D721Med (cell line): ENCODE measurements at regions not wholly inside any gene's neighbourhood (a gene's known extent, or its start where the extent isn't known, plus 50 kb on each side); places are given as distances from the start of the nearest gene placed in this dataset.

Experiments
- DNase-seq: peaks from one replicate; pipeline ENCODE4 v3.0.0; 2011; ENCODE audit warnings: low spot score; ENCODE audit not compliant: insufficient read length
- FAIRE-seq: peaks from 2 replicates; lab custom pipeline; 2011; peaks lifted over from hg19 to GRCh38; lab: Jason Lieb, UNC
- TF ChIP-seq, protein P1 (sequence below): IDR thresholded peaks from 2 replicates; pipeline ENCODE4 v1.5.1; 2012; ENCODE audit warnings: mild to moderate bottlenecking, control low read depth; ENCODE audit not compliant: insufficient read depth; ENCODE audit errors: missing control alignments

DNA sequence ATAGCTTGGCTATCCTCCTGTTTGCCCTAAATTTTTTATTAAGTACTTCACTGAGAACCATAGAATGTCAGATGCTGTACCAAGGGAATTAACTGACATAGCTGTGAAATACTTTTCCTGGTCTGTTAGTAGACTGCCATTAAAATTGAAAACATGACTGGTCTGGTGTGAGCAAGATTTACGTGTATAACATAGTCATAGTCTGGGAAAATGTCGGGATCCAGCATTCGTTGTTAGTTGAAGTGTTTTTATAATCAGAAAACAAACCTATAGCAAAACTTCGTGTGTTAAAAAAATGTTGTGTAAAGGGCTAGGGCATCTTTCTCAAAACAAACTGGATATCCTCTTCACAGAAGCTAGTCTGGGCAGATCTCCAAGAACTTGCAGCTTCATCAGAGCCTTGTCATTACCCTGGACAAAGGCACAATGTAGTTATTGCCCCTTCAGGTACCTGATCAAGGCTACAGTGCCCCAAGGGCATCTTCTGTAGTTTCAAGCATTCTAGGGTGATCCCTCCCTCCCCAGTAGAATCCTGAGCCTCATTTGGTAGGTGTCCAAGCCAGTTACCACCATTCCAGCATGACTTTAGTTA lies 454.2 kb upstream of the SGCD start:
- DNase-seq = no peak
- FAIRE-seq = no peak
- TF ChIP-seq, protein P1, sequence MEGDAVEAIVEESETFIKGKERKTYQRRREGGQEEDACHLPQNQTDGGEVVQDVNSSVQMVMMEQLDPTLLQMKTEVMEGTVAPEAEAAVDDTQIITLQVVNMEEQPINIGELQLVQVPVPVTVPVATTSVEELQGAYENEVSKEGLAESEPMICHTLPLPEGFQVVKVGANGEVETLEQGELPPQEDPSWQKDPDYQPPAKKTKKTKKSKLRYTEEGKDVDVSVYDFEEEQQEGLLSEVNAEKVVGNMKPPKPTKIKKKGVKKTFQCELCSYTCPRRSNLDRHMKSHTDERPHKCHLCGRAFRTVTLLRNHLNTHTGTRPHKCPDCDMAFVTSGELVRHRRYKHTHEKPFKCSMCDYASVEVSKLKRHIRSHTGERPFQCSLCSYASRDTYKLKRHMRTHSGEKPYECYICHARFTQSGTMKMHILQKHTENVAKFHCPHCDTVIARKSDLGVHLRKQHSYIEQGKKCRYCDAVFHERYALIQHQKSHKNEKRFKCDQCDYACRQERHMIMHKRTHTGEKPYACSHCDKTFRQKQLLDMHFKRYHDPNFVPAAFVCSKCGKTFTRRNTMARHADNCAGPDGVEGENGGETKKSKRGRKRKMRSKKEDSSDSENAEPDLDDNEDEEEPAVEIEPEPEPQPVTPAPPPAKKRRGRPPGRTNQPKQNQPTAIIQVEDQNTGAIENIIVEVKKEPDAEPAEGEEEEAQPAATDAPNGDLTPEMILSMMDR = no peak

DNA sequence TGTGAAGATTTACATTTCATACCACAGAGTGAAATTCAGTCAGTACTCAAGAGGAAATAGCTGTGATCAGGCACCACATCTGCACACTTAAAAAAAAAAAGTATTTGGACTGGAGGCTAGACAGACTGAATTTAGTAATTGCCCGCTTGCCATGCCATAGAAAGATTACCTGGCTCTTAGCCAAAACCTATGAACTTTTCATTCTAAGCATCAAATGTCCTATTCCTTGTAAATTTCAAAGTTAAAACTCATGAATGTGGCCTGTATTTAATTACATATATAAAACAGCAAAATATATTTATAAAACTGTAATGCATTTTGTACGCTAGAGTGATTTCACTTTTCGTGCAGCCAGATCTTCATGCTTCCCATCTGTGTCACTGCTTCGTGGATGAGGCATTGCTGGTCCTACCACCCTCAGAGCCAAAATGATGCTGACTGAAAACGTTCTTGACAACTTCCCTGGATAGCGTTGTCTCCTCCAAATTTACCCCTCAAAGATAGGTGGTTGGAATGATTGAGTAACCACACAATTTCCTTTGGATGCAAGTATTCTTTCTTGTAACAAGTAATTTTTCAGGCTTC lies 447.9 kb upstream of the SGCD start:
- FAIRE-seq (no peak), DNase-seq (no peak)
- TF ChIP-seq, protein P1 = no peak

DNA sequence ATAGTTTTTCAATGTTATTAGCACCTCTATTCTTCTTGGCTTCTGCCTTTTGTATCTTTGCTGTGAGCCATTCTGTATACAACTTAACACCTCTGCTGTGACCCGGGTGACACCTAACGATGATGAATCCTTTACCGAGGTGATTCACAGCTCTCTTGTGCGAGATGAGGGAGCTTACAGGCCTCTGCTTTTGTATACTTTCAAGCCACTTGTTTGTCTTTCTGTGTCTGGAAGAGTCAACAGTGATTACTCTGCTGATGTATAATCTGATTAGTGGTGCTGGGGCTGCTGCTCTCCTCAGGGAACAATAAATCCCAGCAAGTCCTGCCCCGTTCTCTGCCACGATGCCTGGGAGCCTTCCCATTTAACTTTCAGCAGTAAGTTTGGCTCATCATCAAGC lies 442.9 kb upstream of the SGCD start:
- FAIRE-seq = peak; percentile 95
- TF ChIP-seq, protein P1 = no peak
- peak; percentile 33 for DNase-seq

DNA sequence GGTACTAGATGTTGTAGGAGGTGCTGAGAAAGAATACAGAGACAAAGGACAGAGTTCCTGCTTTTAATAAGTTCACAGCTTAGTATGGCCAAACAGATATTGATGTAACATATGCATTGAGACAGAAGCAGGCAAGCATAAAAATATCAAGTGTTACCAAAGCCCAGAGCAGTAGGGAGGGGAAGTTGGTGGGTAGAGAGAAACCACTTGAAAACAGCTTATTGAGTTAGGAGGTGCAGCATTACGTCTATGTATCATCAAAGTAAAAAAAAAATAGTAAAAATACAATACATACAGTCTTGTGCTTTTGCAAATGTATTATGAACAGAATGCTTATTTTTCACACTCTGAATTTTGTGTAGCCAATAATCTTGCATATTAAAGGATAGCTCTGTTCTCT lies 441.8 kb upstream of the SGCD start:
- no peak for FAIRE-seq
- TF ChIP-seq, protein P1 = no peak
- DNase-seq = no peak

DNA sequence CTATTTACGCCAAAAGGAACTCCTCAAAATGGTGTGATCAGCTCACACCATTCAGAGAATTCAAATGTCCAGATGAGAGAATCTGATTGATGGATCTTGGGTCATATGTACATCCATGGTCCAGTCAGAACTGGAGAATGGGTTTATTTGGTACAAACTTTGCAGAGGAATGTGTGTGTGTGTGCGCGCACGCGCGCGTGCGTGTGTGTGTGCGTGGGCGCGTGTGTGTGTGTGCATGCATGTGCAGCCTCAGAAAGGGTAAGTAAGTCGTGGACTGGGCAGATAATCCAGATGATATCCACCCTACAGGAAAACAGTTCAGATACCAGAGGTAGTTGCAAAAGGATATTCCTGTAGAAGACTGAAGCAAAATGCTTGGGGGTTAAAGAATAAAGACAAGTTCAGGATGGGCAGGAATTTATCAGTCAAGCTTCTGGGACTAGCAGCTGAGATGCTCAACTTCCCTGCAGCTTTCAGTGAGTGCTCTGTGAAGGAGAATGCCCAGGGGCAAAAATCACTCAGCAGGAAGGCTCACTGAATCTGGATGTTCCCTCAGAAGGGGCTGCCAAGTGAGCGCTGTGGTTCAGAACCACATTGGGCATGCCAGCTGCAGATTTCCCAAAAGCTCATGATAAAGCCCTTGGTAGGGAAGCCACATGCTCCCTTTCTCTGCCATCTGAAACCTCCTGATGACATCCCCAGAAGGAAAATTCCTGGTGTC lies 440.5 kb upstream of the SGCD start:
- no peak for DNase-seq
- TF ChIP-seq, protein P1 = no peak
- no peak for FAIRE-seq

DNA sequence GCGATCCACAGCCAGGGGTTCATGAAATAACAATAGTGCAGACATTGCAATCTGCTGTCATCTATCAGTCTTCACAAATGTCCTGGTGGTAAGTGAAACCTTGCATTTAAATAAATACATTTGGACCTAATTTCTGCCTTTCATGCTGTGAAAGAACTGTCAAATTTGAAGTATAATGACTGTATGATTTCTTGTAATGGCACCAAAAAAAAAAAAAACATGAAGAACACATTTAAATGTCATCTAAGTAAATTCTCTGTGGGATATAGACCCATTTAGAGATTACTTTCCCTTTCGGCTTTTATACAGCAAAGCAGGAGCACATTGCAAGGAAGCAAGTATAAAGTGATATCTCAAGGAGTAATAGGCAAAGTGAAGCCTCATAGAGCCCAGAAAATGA lies 431.5 kb upstream of the SGCD start:
- FAIRE-seq (no peak), DNase-seq (no peak)
- TF ChIP-seq, protein P1 = no peak

DNA sequence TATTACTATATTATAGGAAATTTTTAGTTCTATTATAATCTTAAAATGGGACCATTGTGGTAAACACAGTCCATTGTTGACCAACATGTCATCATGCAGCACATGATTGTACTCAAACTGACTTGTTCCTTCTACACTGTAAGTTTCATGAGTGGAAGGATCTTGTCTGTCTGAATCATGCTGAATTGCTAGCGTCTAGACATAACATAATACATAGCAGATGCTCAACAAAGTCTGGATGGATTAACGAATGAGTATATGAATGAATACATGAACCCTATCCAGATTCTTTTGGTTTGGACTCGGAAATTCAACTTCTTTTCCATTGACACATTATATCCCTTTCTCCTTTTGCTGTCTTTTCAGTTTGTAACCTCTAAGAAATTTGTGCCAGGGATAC lies 429.2 kb upstream of the SGCD start:
- FAIRE-seq = no peak
- TF ChIP-seq, protein P1 = no peak
- DNase-seq = no peak
